H9 (cell line): ENCODE measurements at regions not wholly inside any gene's neighbourhood (a gene's known extent, or its start where the extent isn't known, plus 50 kb on each side); places are given as distances from the start of the nearest gene placed in this dataset.

Experiments
- DNase-seq: peaks from one replicate; pipeline ENCODE4 v3.0.0-alpha.2; 2017
- H2AFZ ChIP-seq: one replicate; pipeline ENCODE4 v1.6.1; 2013; ENCODE audit warnings: mild to moderate bottlenecking, low read length, control low read depth, moderate library complexity
- H2AK5ac ChIP-seq: 2 replicates; pipeline ENCODE4 v1.6.1; 2013; ENCODE audit warnings: low read length, control low read depth, mixed read lengths; ENCODE audit not compliant: insufficient read length
- H2BK120ac ChIP-seq: one replicate; pipeline ENCODE4 v1.6.1; 2013; ENCODE audit warnings: low read depth, mild to moderate bottlenecking, low read length, control low read depth, inconsistent platforms; ENCODE audit not compliant: poor library complexity, severe bottlenecking
- H2BK12ac ChIP-seq: 2 replicates; pipeline ENCODE4 v1.6.1; 2013; ENCODE audit warnings: low read length, control low read depth, mixed read lengths, low read depth; ENCODE audit not compliant: insufficient read length
- H2BK15ac ChIP-seq: 2 replicates; pipeline ENCODE4 v1.6.1; 2013; ENCODE audit warnings: low read depth, low read length, control low read depth
- H2BK20ac ChIP-seq: one replicate; pipeline ENCODE4 v1.6.1; 2013; ENCODE audit warnings: low read depth, mild to moderate bottlenecking, low read length, control low read depth, inconsistent platforms; ENCODE audit not compliant: poor library complexity, severe bottlenecking
- H2BK5ac ChIP-seq: 2 replicates; pipeline ENCODE4 v1.6.1; 2013; ENCODE audit warnings: low read length, control low read depth, mixed read lengths; ENCODE audit not compliant: insufficient read length
- H3K14ac ChIP-seq: 2 replicates; pipeline ENCODE4 v1.6.1; 2013; ENCODE audit warnings: low read length, control low read depth; ENCODE audit not compliant: insufficient read depth
- H3K18ac ChIP-seq: 2 replicates; pipeline ENCODE4 v1.6.1; 2013; ENCODE audit warnings: low read depth, mild to moderate bottlenecking, mixed read lengths, low read length, control low read depth; ENCODE audit not compliant: insufficient read length
- H3K23ac ChIP-seq: 2 replicates; pipeline ENCODE4 v1.6.1; 2013; ENCODE audit warnings: low read length, control low read depth, mixed read lengths, low read depth; ENCODE audit not compliant: insufficient read length
- H3K23me2 ChIP-seq: 2 replicates; pipeline ENCODE4 v1.6.1; 2013; ENCODE audit warnings: low read depth, mild to moderate bottlenecking, mixed read lengths, low read length, control low read depth; ENCODE audit not compliant: insufficient read length, poor library complexity, severe bottlenecking
- H3K27ac ChIP-seq: 2 replicates; pipeline ENCODE4 v1.5.1; 2013; ENCODE audit warnings: low read length, control low read depth, mixed read lengths, low read depth; ENCODE audit not compliant: insufficient read length
- H3K27me3 ChIP-seq: 2 replicates; pipeline ENCODE4 v1.6.1; 2013; ENCODE audit warnings: low read length, control low read depth, inconsistent platforms; ENCODE audit not compliant: insufficient read depth
- H3K4ac ChIP-seq: 2 replicates; pipeline ENCODE4 v1.6.1; 2013; ENCODE audit warnings: low read depth, mild to moderate bottlenecking, control low read depth, inconsistent platforms, low read length, moderate library complexity
- H3K4me1 ChIP-seq: 2 replicates; pipeline ENCODE4 v1.6.1; 2013; ENCODE audit warnings: low read length, control low read depth, inconsistent platforms; ENCODE audit not compliant: insufficient read depth
- H3K4me2 ChIP-seq: 2 replicates; pipeline ENCODE4 v1.6.1; 2013; ENCODE audit warnings: low read length, control low read depth, mixed read lengths; ENCODE audit not compliant: insufficient read length, insufficient read depth
- H3K56ac ChIP-seq: 2 replicates; pipeline ENCODE4 v1.6.1; 2013; ENCODE audit warnings: low read depth, mild to moderate bottlenecking, mixed read lengths, low read length, control low read depth; ENCODE audit not compliant: insufficient read length
- H3K79me1 ChIP-seq: 2 replicates; pipeline ENCODE4 v1.6.1; 2013; ENCODE audit warnings: low read depth, mild to moderate bottlenecking, moderate library complexity, low read length, control low read depth, inconsistent platforms; ENCODE audit not compliant: insufficient read depth, poor library complexity, severe bottlenecking
- H3K79me2 ChIP-seq: 2 replicates; pipeline ENCODE4 v1.6.1; 2013; ENCODE audit warnings: low read length, control low read depth, inconsistent platforms; ENCODE audit not compliant: insufficient read depth
- H3K9ac ChIP-seq: 2 replicates; pipeline ENCODE4 v1.6.1; 2013; ENCODE audit warnings: low read length, control low read depth, mixed read lengths; ENCODE audit not compliant: insufficient read length; ENCODE audit errors: extremely low read depth
- H3K9me3 ChIP-seq: one replicate; pipeline ENCODE4 v1.6.1; 2013; ENCODE audit warnings: low read depth, low read length, inconsistent platforms; ENCODE audit not compliant: control insufficient read depth
- H3T11ph ChIP-seq: one replicate; pipeline ENCODE4 v1.6.1; 2013; ENCODE audit warnings: mild to moderate bottlenecking, low read length, control low read depth, inconsistent platforms
- H4K20me1 ChIP-seq: one replicate; pipeline ENCODE4 v1.6.1; 2013; ENCODE audit not compliant: control insufficient read depth, insufficient read length, insufficient read depth
- H4K5ac ChIP-seq: 2 replicates; pipeline ENCODE4 v1.6.1; 2013; ENCODE audit warnings: low read depth, mild to moderate bottlenecking, mixed read lengths, low read length, control low read depth; ENCODE audit not compliant: insufficient read length
- H4K8ac ChIP-seq: replicated peaks from 2 replicates; pipeline ENCODE4 v1.6.1; 2013; ENCODE audit warnings: low read length, control low read depth, mixed read lengths, low read depth; ENCODE audit not compliant: insufficient read length
- H4K91ac ChIP-seq: 2 replicates; pipeline ENCODE4 v1.6.1; 2013; ENCODE audit warnings: low read depth, mild to moderate bottlenecking, moderate library complexity, mixed read lengths, low read length, control low read depth; ENCODE audit not compliant: insufficient read length
- H3K27ac Mint-ChIP-seq, 3 experiments: 2 replicates in 2 of 3; 3 replicates in 1 of 3; pipeline ENCODE4 v1.8.0; 2020 to 2021; ENCODE audit warnings: mixed read lengths in 3 of 3, mild to moderate bottlenecking in 1 of 3, moderate library complexity in 1 of 3
- H3K27me3 Mint-ChIP-seq: 2 replicates; pipeline ENCODE4 v1.8.0; 2021; ENCODE audit warnings: low read depth, mild to moderate bottlenecking, moderate library complexity, mixed read lengths
- H3K36me3 Mint-ChIP-seq, 3 experiments: 2 replicates in 2 of 3; 3 replicates in 1 of 3; pipeline ENCODE4 v1.8.0; 2020 to 2021; ENCODE audit warnings: low read depth in 3 of 3, mixed read lengths in 3 of 3; ENCODE audit not compliant: insufficient read depth in 1 of 3
- H3K4me1 Mint-ChIP-seq, 2 experiments: 2 replicates each; pipeline ENCODE4 v1.8.0; 2020; ENCODE audit warnings: mixed read lengths in 2 of 2
- H3K4me3 Mint-ChIP-seq, 2 experiments: 2 replicates in 1 of 2; 3 replicates in 1 of 2; pipeline ENCODE4 v1.8.0; 2020 to 2021; ENCODE audit warnings: mild to moderate bottlenecking in 2 of 2, mixed read lengths in 2 of 2, moderate library complexity in 1 of 2
- H3K9me3 Mint-ChIP-seq, 2 experiments: 2 replicates in 1 of 2; 3 replicates in 1 of 2; pipeline ENCODE4 v1.8.0; 2020; ENCODE audit warnings: mild to moderate bottlenecking in 2 of 2, mixed read lengths in 2 of 2, moderate library complexity in 1 of 2
- CTCF ChIP-seq: fragments of 200-600 bp; sonication (generic); conservative IDR thresholded peaks from 3 replicates; pipeline ENCODE4 v1.8.0; 2021; ENCODE audit warnings: antibody characterized with exemption, mild to moderate bottlenecking
- WGBS: extraction: QIAGEN DNeasy Blood & Tissue Kit; methylation state at CpG from one replicate; pipeline ENCODE4 v1.1.7; 2013; ENCODE audit warnings: missing lambda C conversion rate, low lambda C conversion rate, mixed read lengths; ENCODE audit not compliant: insufficient read length; ENCODE audit errors: extremely low coverage; 5-methylcytosine and 5-hydroxymethylcytosine counted together

- Histone ChIP-seq H4K20me1 (no peaks in the 10 kb centered on the region), H3K23ac (no peak overlapping the region), H3K9me3 (no peaks in the 10 kb centered on the region), H3K27ac (no peak overlapping the region), H3K79me1 (no peaks in the 10 kb centered on the region), H3K4me1 (no peaks in the 10 kb centered on the region), H3K23me2 (no peaks in the 10 kb centered on the region), H2AFZ (no peak overlapping the region), H3K4ac (no peak overlapping the region), H3K4me2 (no peak overlapping the region), H3K18ac (no peak overlapping the region), H2BK5ac (no peak overlapping the region), H2BK12ac (no peak overlapping the region), H4K8ac (no peak overlapping the region), H4K5ac (no peak overlapping the region), H3K14ac (no peak overlapping the region), H4K91ac (no peak overlapping the region), H2BK120ac (no peak overlapping the region), H3K56ac (no peak overlapping the region), H2BK15ac (no peak overlapping the region), H3K79me2 (no peaks in the 10 kb centered on the region), H3K27me3 (no peaks in the 10 kb centered on the region), H2BK20ac (no peak overlapping the region), H3K9ac (no peak overlapping the region), H2AK5ac (no peak overlapping the region), H3T11ph (no peak overlapping the region)
- Mint-ChIP-seq H3K27ac (no peak overlapping the region), H3K9me3 (peaks cover 7 to 16% of the 10 kb centered on the region in 2 experiments), H3K4me1 (no peaks in the 10 kb centered on the region), H3K36me3 (peaks cover 0 to 9% (median 6%) of the 10 kb centered on the region in 3 experiments; a peak in 4 of 7 replicates), H3K4me3 (no peak overlapping the region), H3K27me3 (peaks cover 4% of the 10 kb centered on the region)
- DNase-seq, result no peak
- no CpG with 5 or more reads among the region's 4 CpGs for WGBS
- no peak for TF ChIP-seq CTCF
Observed at GRCh38 chr1:65090406-65090805, 57.6 kb upstream of the AK4 start.
